ENCODE measurements at regions not wholly inside any gene's neighbourhood (a gene's known extent, or its start where the extent isn't known, plus 50 kb on each side); places are given as distances from the start of the nearest gene placed in this dataset.

DNA sequence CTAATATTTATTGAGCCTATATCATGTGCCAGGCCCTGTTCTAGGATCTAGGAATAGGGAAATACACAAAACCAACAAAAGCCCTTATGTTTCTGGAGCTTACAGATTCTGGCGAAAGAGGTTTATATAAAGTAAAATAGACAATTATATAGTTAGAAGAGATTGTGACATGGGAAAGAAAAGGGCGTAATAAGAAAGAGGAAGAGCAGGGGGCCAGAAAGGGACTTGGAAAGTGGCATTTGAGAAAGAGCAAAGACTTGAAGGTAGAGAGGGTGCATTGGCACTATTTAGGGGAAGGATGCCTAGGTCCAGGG, 322.5 kb upstream of the FAM78B start:
- Histone ChIP-seq H3K9ac (ENCODE audit: low read length) (peak overlapping the region; percentile 58), H3K27ac (ENCODE audit: low read depth, low read length) (no peak overlapping the region), H3K4me1 (ENCODE audit: control insufficient read depth in 1 of 2, insufficient read depth in 2 of 2, low read length in 2 of 2) (peaks cover 4 to 14% of the 10 kb centered on the region in 2 experiments; a peak in 3 of 4 replicates), H3K9me2 (ENCODE audit: insufficient read depth) (no peaks in the 10 kb centered on the region), H2AFZ (ENCODE audit: low read depth, low read length, poor library complexity, severe bottlenecking) (peak overlapping the region; percentile 91), H3K9me3 (ENCODE audit: control insufficient read depth in 1 of 2, insufficient read depth in 1 of 2, low read depth in 1 of 2, low read length in 2 of 2) (no peaks in the 10 kb centered on the region), H3K27me3 (ENCODE audit: insufficient read depth, low read length) (no peaks in the 10 kb centered on the region), H3K4me2 (ENCODE audit: low read length) (peak overlapping the region; percentile 82), H3K4me3 (replicated peaks in 1 of 2; ENCODE audit: low read depth in 1 of 2, low read length in 2 of 2) (peak overlapping the region in 1 of 2 experiments; percentile 59; a peak in 3 of 4 replicates), H3K79me2 (ENCODE audit: insufficient read depth, low read length) (no peaks in the 10 kb centered on the region), H4K20me1 (ENCODE audit: insufficient read depth) (no peaks in the 10 kb centered on the region), H3K36me3 (ENCODE audit: control insufficient read depth in 1 of 2, insufficient read depth in 2 of 2, low read length in 2 of 2) (no peaks in the 10 kb centered on the region)
- no peak for DNase-seq (ENCODE audit: low read depth, low spot score)
- TF ChIP-seq EZH2phosphoT487 (IDR thresholded peaks at IDR 0.05; ENCODE audit: borderline replicate concordance): no peak
- TF ChIP-seq POLR2AphosphoS5 (IDR thresholded peaks at IDR 0.05; ENCODE audit: low read depth, low read length): no peak
- no peak for TF ChIP-seq ELF1 (IDR thresholded peaks at IDR 0.05; ENCODE audit: borderline replicate concordance, low read depth)
- TF ChIP-seq SIN3A (IDR thresholded peaks at IDR 0.05; ENCODE audit: low read depth): no peak
- no peak for TF ChIP-seq YY1 (IDR thresholded peaks at IDR 0.05; ENCODE audit: extremely low read depth, insufficient replicate concordance, low read depth, low read length)
- TF ChIP-seq SRF (IDR thresholded peaks at IDR 0.05; ENCODE audit: low read depth): no peak
- TF ChIP-seq, protein P1, sequence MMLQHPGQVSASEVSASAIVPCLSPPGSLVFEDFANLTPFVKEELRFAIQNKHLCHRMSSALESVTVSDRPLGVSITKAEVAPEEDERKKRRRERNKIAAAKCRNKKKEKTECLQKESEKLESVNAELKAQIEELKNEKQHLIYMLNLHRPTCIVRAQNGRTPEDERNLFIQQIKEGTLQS (IDR thresholded peaks at IDR 0.05): no peak
- TF ChIP-seq CEBPB (IDR thresholded peaks at IDR 0.05; ENCODE audit: low read depth): no peak
- no peak for TF ChIP-seq SP1 (IDR thresholded peaks at IDR 0.05; ENCODE audit: low read depth)
- TF ChIP-seq, protein P2, sequence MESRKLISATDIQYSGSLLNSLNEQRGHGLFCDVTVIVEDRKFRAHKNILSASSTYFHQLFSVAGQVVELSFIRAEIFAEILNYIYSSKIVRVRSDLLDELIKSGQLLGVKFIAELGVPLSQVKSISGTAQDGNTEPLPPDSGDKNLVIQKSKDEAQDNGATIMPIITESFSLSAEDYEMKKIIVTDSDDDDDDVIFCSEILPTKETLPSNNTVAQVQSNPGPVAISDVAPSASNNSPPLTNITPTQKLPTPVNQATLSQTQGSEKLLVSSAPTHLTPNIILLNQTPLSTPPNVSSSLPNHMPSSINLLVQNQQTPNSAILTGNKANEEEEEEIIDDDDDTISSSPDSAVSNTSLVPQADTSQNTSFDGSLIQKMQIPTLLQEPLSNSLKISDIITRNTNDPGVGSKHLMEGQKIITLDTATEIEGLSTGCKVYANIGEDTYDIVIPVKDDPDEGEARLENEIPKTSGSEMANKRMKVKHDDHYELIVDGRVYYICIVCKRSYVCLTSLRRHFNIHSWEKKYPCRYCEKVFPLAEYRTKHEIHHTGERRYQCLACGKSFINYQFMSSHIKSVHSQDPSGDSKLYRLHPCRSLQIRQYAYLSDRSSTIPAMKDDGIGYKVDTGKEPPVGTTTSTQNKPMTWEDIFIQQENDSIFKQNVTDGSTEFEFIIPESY (IDR thresholded peaks at IDR 0.05; ENCODE audit: extremely low read depth, insufficient replicate concordance, low read length): no peak
- TF ChIP-seq ZNF274 (IDR thresholded peaks at IDR 0.05; ENCODE audit: low read depth, low read length): no peak
- TF ChIP-seq TCF7L2 (IDR thresholded peaks at IDR 0.05; ENCODE audit: borderline replicate concordance, extremely low read depth, insufficient read depth, insufficient read length): no peak
- TF ChIP-seq, protein P3, sequence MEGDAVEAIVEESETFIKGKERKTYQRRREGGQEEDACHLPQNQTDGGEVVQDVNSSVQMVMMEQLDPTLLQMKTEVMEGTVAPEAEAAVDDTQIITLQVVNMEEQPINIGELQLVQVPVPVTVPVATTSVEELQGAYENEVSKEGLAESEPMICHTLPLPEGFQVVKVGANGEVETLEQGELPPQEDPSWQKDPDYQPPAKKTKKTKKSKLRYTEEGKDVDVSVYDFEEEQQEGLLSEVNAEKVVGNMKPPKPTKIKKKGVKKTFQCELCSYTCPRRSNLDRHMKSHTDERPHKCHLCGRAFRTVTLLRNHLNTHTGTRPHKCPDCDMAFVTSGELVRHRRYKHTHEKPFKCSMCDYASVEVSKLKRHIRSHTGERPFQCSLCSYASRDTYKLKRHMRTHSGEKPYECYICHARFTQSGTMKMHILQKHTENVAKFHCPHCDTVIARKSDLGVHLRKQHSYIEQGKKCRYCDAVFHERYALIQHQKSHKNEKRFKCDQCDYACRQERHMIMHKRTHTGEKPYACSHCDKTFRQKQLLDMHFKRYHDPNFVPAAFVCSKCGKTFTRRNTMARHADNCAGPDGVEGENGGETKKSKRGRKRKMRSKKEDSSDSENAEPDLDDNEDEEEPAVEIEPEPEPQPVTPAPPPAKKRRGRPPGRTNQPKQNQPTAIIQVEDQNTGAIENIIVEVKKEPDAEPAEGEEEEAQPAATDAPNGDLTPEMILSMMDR (IDR thresholded peaks at IDR 0.05 in 2 of 3, conservative IDR thresholded peaks at IDR 0.05 in 1 of 3; ENCODE audit: borderline replicate concordance in 1 of 3, insufficient read depth in 1 of 3, low read depth in 2 of 3, low read length in 2 of 3): no peak
- TF ChIP-seq EZH2 (IDR thresholded peaks at IDR 0.05): no peak
- no peak for TF ChIP-seq FOSL1 (IDR thresholded peaks at IDR 0.05; ENCODE audit: low read depth)
- TF ChIP-seq EGR1 (IDR thresholded peaks at IDR 0.05; ENCODE audit: low read depth): no peak
- TF ChIP-seq, protein P4, sequence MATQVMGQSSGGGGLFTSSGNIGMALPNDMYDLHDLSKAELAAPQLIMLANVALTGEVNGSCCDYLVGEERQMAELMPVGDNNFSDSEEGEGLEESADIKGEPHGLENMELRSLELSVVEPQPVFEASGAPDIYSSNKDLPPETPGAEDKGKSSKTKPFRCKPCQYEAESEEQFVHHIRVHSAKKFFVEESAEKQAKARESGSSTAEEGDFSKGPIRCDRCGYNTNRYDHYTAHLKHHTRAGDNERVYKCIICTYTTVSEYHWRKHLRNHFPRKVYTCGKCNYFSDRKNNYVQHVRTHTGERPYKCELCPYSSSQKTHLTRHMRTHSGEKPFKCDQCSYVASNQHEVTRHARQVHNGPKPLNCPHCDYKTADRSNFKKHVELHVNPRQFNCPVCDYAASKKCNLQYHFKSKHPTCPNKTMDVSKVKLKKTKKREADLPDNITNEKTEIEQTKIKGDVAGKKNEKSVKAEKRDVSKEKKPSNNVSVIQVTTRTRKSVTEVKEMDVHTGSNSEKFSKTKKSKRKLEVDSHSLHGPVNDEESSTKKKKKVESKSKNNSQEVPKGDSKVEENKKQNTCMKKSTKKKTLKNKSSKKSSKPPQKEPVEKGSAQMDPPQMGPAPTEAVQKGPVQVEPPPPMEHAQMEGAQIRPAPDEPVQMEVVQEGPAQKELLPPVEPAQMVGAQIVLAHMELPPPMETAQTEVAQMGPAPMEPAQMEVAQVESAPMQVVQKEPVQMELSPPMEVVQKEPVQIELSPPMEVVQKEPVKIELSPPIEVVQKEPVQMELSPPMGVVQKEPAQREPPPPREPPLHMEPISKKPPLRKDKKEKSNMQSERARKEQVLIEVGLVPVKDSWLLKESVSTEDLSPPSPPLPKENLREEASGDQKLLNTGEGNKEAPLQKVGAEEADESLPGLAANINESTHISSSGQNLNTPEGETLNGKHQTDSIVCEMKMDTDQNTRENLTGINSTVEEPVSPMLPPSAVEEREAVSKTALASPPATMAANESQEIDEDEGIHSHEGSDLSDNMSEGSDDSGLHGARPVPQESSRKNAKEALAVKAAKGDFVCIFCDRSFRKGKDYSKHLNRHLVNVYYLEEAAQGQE (IDR thresholded peaks at IDR 0.05; ENCODE audit: low read depth): no peak
- TF ChIP-seq, protein P5, sequence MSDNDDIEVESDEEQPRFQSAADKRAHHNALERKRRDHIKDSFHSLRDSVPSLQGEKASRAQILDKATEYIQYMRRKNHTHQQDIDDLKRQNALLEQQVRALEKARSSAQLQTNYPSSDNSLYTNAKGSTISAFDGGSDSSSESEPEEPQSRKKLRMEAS (IDR thresholded peaks at IDR 0.05): no peak
- CTCF ChIA-PET: interaction anchor here (1.5 to 5.2 kb wide), 3 partner anchors 10 to 569 kb away, joined by 4 to 37 read pairs (median 7); no protein-coding TSS in a partner anchor
- RAD21 ChIA-PET (ENCODE audit: low non-redundant PET in 1 of 2, low total read pairs in 2 of 2, uncharacterized antibody in 2 of 2, unreplicated experiment in 2 of 2): no interaction called here
- POLR2A ChIA-PET: no interaction called here
- intact Hi-C loops (cut with micrococcal nuclease): no loop called here
- no TSS peak for BruUV-seq (replicated peaks)
- ATAC-seq: no peak
